ENCODE measurements at regions not wholly inside any gene's neighbourhood (a gene's known extent, or its start where the extent isn't known, plus 50 kb on each side); places are given as distances from the start of the nearest gene placed in this dataset.

DNA sequence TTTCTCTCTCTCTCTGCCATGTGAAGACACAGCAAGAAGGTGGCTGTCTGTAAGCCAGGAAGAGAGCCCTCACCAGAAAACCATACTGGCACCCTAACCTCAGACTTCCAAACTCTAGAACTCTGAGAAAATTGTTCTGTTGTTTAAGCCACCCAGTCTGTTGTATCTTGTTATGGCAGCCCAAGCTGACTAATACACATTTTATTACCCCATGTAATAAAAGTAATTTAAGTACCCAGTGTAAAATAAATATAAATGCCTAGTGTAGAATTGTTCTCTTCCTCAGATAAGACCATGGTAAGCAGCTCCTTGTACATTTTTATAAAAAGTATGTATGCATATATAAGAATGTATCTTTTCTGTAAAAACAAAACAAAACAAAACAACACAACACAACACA lies 119.7 kb downstream of the DTL start:
- no peak overlapping the region for H3K27ac Mint-ChIP-seq (ENCODE audit: unreplicated experiment)
- no peak for DNase-seq (ENCODE audit: extremely low spot score, unreplicated experiment)
- H3K4me3 Mint-ChIP-seq (ENCODE audit: unreplicated experiment): no peak overlapping the region
- peaks cover 3% of the 10 kb centered on the region for H3K9me3 Mint-ChIP-seq (ENCODE audit: unreplicated experiment)
- no peaks in the 10 kb centered on the region for H3K4me1 Mint-ChIP-seq (ENCODE audit: unreplicated experiment)
- TF ChIP-seq, protein P1, sequence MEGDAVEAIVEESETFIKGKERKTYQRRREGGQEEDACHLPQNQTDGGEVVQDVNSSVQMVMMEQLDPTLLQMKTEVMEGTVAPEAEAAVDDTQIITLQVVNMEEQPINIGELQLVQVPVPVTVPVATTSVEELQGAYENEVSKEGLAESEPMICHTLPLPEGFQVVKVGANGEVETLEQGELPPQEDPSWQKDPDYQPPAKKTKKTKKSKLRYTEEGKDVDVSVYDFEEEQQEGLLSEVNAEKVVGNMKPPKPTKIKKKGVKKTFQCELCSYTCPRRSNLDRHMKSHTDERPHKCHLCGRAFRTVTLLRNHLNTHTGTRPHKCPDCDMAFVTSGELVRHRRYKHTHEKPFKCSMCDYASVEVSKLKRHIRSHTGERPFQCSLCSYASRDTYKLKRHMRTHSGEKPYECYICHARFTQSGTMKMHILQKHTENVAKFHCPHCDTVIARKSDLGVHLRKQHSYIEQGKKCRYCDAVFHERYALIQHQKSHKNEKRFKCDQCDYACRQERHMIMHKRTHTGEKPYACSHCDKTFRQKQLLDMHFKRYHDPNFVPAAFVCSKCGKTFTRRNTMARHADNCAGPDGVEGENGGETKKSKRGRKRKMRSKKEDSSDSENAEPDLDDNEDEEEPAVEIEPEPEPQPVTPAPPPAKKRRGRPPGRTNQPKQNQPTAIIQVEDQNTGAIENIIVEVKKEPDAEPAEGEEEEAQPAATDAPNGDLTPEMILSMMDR (IDR thresholded peaks at IDR 0.05): no peak
- no peaks in the 10 kb centered on the region for H3K36me3 Mint-ChIP-seq (ENCODE audit: unreplicated experiment)
- H3K27me3 Mint-ChIP-seq (ENCODE audit: unreplicated experiment): no peaks in the 10 kb centered on the region

DNA sequence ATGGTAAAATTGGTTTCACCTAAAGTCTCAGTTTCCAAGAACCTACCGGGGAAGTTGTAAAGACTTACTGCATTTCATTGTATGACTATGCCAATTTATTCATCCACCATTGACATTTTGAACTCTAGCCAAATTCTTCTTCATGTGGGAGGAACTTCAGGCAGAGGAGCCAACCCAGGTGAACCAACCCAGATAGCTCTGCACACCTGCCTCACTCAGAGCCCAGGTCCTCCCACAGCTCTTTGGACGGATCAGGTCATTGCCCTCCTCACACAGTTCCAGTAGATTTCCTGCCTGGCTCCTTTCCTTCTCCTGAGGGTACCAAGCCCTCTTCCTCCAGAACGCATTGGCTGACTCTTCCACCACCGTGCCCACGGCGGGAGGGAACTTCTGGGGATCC lies 121.7 kb downstream of the DTL start:
- Mint-ChIP-seq H3K27me3 (ENCODE audit: unreplicated experiment) (no peaks in the 10 kb centered on the region), H3K4me1 (ENCODE audit: unreplicated experiment) (peaks cover 3% of the 10 kb centered on the region), H3K27ac (ENCODE audit: unreplicated experiment) (no peak overlapping the region), H3K9me3 (ENCODE audit: unreplicated experiment) (peaks cover 3% of the 10 kb centered on the region), H3K36me3 (ENCODE audit: unreplicated experiment) (no peaks in the 10 kb centered on the region), H3K4me3 (ENCODE audit: unreplicated experiment) (no peak overlapping the region)
- TF ChIP-seq, protein P1 (IDR thresholded peaks at IDR 0.05): no peak
- no peak for DNase-seq (ENCODE audit: extremely low spot score, unreplicated experiment)

DNA sequence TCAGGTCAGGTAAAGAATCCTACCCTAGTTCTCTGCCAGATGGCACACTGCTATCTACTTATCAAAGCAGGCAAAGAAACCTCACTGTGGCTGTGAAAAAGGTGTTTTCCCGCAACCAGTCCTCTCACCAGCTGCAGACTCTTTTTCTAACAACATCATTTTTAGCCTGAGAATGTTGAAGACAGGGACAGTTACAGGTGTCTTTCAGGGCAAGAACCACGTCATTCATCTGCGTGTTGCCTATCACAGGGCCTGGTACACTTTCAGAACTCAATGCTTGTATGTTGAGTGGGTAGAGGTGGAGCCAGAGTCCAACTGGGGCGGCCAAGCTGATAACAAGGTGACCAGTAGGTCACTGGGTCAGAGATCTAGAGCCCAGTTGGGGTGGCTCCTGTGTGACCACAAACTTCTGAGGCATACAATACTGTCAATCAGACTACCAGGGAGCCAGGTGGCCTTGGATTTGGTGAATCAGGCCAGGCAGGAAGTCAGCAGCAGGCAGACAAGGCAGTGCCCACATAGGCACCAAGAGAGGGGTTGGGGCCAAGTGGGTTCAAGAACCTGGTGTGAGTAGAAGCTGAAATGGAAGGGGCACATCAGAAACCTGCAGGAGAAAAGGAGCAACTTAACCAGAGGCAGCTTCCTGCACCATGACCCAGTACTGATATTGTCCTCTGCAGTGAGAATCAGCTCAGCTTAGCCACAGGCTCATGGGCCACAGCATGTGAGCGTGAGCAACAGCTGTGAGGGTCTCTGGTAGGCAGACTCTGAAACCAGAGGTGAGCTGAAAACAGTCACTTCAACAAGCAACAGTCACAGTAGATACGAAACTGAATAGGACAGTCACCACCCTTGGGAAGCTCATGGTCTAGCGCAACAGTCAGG lies 123.6 kb downstream of the DTL start:
- Mint-ChIP-seq H3K27ac (ENCODE audit: unreplicated experiment) (no peak overlapping the region), H3K4me1 (ENCODE audit: unreplicated experiment) (peaks cover 9% of the 10 kb centered on the region), H3K36me3 (ENCODE audit: unreplicated experiment) (no peaks in the 10 kb centered on the region), H3K27me3 (ENCODE audit: unreplicated experiment) (no peaks in the 10 kb centered on the region), H3K4me3 (ENCODE audit: unreplicated experiment) (no peak overlapping the region), H3K9me3 (ENCODE audit: unreplicated experiment) (no peaks in the 10 kb centered on the region)
- TF ChIP-seq, protein P1 (IDR thresholded peaks at IDR 0.05): no peak
- DNase-seq (ENCODE audit: extremely low spot score, unreplicated experiment): no peak

DNA sequence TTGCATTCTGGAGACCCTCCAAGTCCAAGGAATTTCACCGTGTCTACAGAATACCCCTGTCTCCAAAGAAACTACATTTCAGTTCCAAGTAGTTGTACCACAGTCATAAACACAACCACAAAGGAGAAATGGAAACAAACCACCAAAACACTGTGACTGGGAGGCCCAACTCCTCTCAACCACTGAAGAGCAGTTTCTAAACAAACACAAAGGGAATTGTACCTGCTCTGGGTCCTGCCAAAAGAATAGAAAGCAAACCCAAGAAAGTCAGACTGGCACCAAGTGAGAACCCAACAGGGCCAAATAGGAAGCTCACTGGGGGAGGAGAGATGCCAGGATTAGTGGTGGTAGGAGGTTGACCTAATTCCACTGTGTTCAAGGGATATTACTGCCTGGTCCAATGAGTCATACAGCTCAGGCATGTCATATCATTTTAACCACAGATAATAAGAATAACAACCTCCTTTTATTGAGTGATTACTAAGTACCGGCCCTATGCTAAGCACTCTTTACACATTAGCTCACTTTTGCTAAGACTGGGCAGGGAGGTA lies 123.9 kb upstream of the PPP2R5A start:
- TF ChIP-seq, protein P1 (IDR thresholded peaks at IDR 0.05): no peak
- Mint-ChIP-seq H3K27ac (ENCODE audit: unreplicated experiment) (no peak overlapping the region), H3K4me3 (ENCODE audit: unreplicated experiment) (no peak overlapping the region), H3K4me1 (ENCODE audit: unreplicated experiment) (peaks cover 9% of the 10 kb centered on the region), H3K27me3 (ENCODE audit: unreplicated experiment) (no peaks in the 10 kb centered on the region), H3K9me3 (ENCODE audit: unreplicated experiment) (no peaks in the 10 kb centered on the region), H3K36me3 (ENCODE audit: unreplicated experiment) (no peaks in the 10 kb centered on the region)
- DNase-seq (ENCODE audit: extremely low spot score, unreplicated experiment): no peak

DNA sequence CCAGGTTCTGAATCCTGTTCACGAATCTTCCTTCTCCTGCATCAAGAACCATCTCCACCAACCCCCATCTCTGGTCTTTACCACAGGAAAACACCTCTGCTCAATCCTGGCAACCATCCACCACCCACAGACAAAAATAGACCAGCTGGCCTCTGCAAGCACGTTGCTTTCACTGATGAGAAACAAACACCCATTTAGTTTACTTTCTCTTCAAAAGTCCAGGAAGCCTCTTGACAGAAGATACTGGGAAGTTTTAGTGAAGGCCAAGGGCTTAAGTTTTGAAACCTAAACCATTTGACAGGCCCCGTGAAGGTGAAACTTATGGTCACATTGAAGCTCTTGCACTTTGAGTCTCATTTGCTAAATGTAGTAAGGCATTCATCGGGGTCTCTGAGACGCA lies 122.6 kb upstream of the PPP2R5A start:
- no peak for DNase-seq (ENCODE audit: extremely low spot score, unreplicated experiment)
- Mint-ChIP-seq H3K4me1 (ENCODE audit: unreplicated experiment) (peaks cover 14% of the 10 kb centered on the region), H3K27ac (ENCODE audit: unreplicated experiment) (no peak overlapping the region), H3K9me3 (ENCODE audit: unreplicated experiment) (no peaks in the 10 kb centered on the region), H3K27me3 (ENCODE audit: unreplicated experiment) (no peaks in the 10 kb centered on the region), H3K36me3 (ENCODE audit: unreplicated experiment) (no peaks in the 10 kb centered on the region), H3K4me3 (ENCODE audit: unreplicated experiment) (no peak overlapping the region)
- TF ChIP-seq, protein P1 (IDR thresholded peaks at IDR 0.05): no peak
